ENCODE measurements at regions not wholly inside any gene's neighbourhood (a gene's known extent, or its start where the extent isn't known, plus 50 kb on each side); places are given as distances from the start of the nearest gene placed in this dataset.

GRCh38 chr10:107657851-107658250 lies 493.3 kb upstream of the SORCS1 start:
- no peaks in the 10 kb centered on the region for H3K9me3 ChIP-seq (ENCODE audit: control insufficient read depth in 2 of 2, insufficient read depth in 1 of 2, low read length in 1 of 2)
- H3K4me1 ChIP-seq (ENCODE audit: control insufficient read depth in 2 of 2, insufficient read depth in 2 of 2, low read length in 2 of 2), result no peaks in the 10 kb centered on the region
- no peaks in the 10 kb centered on the region for H3K27me3 ChIP-seq (ENCODE audit: control insufficient read depth in 2 of 2, insufficient read depth in 1 of 2, low read length in 1 of 2)
- H3K4me3 ChIP-seq (ENCODE audit: low read length in 2 of 2), result no peak overlapping the region
- no peaks in the 10 kb centered on the region for H3K36me3 ChIP-seq (ENCODE audit: control insufficient read depth in 2 of 2, insufficient read depth in 2 of 2, low read length in 1 of 2)
- H3K27ac ChIP-seq (ENCODE audit: low read depth in 1 of 2, low read length in 1 of 2), result no peak overlapping the region
- DNase-seq (ENCODE audit: low read depth in 6 of 9, low spot score in 9 of 9), result no peak
- 78% methylated on average over 3 of the region's 3 CpGs for WGBS

- no peak for DNase-seq (ENCODE audit: low read depth in 6 of 9, low spot score in 9 of 9)
- H3K9me3 ChIP-seq (ENCODE audit: control insufficient read depth in 2 of 2, insufficient read depth in 1 of 2, low read length in 1 of 2), result no peaks in the 10 kb centered on the region
- no peak overlapping the region for H3K4me3 ChIP-seq (ENCODE audit: low read length in 2 of 2)
- H3K36me3 ChIP-seq (ENCODE audit: control insufficient read depth in 2 of 2, insufficient read depth in 2 of 2, low read length in 1 of 2), result no peaks in the 10 kb centered on the region
- no peaks in the 10 kb centered on the region for H3K4me1 ChIP-seq (ENCODE audit: control insufficient read depth in 2 of 2, insufficient read depth in 2 of 2, low read length in 2 of 2)
- H3K27ac ChIP-seq (ENCODE audit: low read depth in 1 of 2, low read length in 1 of 2), result no peak overlapping the region
- no peaks in the 10 kb centered on the region for H3K27me3 ChIP-seq (ENCODE audit: control insufficient read depth in 2 of 2, insufficient read depth in 1 of 2, low read length in 1 of 2)
Measured at GRCh38 chr10:107656932-107657331, 492.4 kb upstream of the SORCS1 start.

GRCh38 chr10:107653832-107654287 lies 489.4 kb upstream of the SORCS1 start:
- Histone ChIP-seq H3K4me1 (ENCODE audit: control insufficient read depth in 2 of 2, insufficient read depth in 2 of 2, low read length in 2 of 2) (no peaks in the 10 kb centered on the region), H3K36me3 (ENCODE audit: control insufficient read depth in 2 of 2, insufficient read depth in 2 of 2, low read length in 1 of 2) (no peaks in the 10 kb centered on the region), H3K4me3 (ENCODE audit: low read length in 2 of 2) (no peak overlapping the region), H3K9me3 (ENCODE audit: control insufficient read depth in 2 of 2, insufficient read depth in 1 of 2, low read length in 1 of 2) (no peaks in the 10 kb centered on the region), H3K27ac (ENCODE audit: low read depth in 1 of 2, low read length in 1 of 2) (no peak overlapping the region), H3K27me3 (ENCODE audit: control insufficient read depth in 2 of 2, insufficient read depth in 1 of 2, low read length in 1 of 2) (no peaks in the 10 kb centered on the region)
- 19% methylated on average over 5 of the region's 5 CpGs for WGBS
- peak in 1 of 9 donors; percentile 19 for DNase-seq (ENCODE audit: low read depth in 6 of 9, low spot score in 9 of 9)

- H3K27me3 ChIP-seq (ENCODE audit: control insufficient read depth in 2 of 2, insufficient read depth in 1 of 2, low read length in 1 of 2), result no peaks in the 10 kb centered on the region
- no peak for DNase-seq (ENCODE audit: low read depth in 6 of 9, low spot score in 9 of 9)
- no peaks in the 10 kb centered on the region for H3K36me3 ChIP-seq (ENCODE audit: control insufficient read depth in 2 of 2, insufficient read depth in 2 of 2, low read length in 1 of 2)
Measured at GRCh38 chr10:107650939-107651338, 486.4 kb upstream of the SORCS1 start.

DNA sequence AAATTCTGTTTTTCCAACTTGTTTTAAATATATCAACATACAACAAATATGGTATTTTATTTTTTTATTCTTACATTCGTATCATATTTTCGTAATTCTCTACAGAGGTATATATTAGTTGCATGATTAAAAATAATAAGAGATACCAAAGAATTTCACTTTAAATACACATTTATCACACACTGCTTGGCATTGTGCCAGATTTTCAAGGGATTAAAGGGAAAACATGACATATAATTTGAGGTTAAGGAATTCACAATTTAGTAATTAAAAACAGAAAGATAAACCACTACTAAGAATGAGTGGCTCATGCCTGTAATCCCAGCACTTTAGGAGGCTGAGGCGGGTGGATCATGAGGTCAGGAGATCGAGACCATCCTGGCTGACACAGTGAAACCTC lies 484.7 kb upstream of the SORCS1 start:
- no peaks in the 10 kb centered on the region for H3K9me3 ChIP-seq (ENCODE audit: control insufficient read depth in 2 of 2, insufficient read depth in 1 of 2, low read length in 1 of 2)
- H3K4me3 ChIP-seq (ENCODE audit: low read length in 2 of 2), result no peak overlapping the region
- no peaks in the 10 kb centered on the region for H3K36me3 ChIP-seq (ENCODE audit: control insufficient read depth in 2 of 2, insufficient read depth in 2 of 2, low read length in 1 of 2)
- 95% methylated on average over 4 of the region's 4 CpGs for WGBS
- DNase-seq (ENCODE audit: low read depth in 6 of 9, low spot score in 9 of 9), result no peak
- no peaks in the 10 kb centered on the region for H3K4me1 ChIP-seq (ENCODE audit: control insufficient read depth in 2 of 2, insufficient read depth in 2 of 2, low read length in 2 of 2)
- H3K27ac ChIP-seq (ENCODE audit: low read depth in 1 of 2, low read length in 1 of 2), result no peak overlapping the region
- H3K27me3 ChIP-seq (ENCODE audit: control insufficient read depth in 2 of 2, insufficient read depth in 1 of 2, low read length in 1 of 2), result no peaks in the 10 kb centered on the region

More at GRCh38 chr10:107650939-107651338, 486.4 kb upstream of the SORCS1 start:
- no peak overlapping the region for H3K4me3 ChIP-seq (ENCODE audit: low read length in 2 of 2)
- no peak overlapping the region for H3K27ac ChIP-seq (ENCODE audit: low read depth in 1 of 2, low read length in 1 of 2)
- no peaks in the 10 kb centered on the region for H3K9me3 ChIP-seq (ENCODE audit: control insufficient read depth in 2 of 2, insufficient read depth in 1 of 2, low read length in 1 of 2)
- H3K4me1 ChIP-seq (ENCODE audit: control insufficient read depth in 2 of 2, insufficient read depth in 2 of 2, low read length in 2 of 2), result no peaks in the 10 kb centered on the region

DNA sequence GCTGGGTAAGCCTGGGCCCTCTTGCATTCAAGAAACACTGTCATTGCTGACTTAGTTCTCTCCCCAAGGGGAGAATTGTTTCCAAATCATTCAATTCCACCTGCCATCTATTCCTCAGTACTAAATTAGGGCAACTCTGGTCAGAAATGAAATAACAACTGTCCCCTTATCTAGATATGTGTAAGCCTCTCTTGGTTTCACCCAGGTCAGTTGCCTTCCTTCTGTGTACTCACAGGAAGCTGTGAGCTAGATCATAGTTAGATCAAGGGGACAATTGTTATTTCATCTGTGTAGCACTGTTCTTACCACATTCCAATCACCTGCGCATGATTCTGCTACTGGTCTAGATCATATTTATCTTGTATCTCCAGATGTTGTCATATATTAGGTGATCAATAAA lies 483.0 kb upstream of the SORCS1 start:
- Histone ChIP-seq H3K36me3 (ENCODE audit: control insufficient read depth in 2 of 2, insufficient read depth in 2 of 2, low read length in 1 of 2) (no peaks in the 10 kb centered on the region), H3K4me3 (ENCODE audit: low read length in 2 of 2) (no peak overlapping the region), H3K4me1 (ENCODE audit: control insufficient read depth in 2 of 2, insufficient read depth in 2 of 2, low read length in 2 of 2) (no peaks in the 10 kb centered on the region), H3K27ac (ENCODE audit: low read depth in 1 of 2, low read length in 1 of 2) (no peak overlapping the region), H3K27me3 (ENCODE audit: control insufficient read depth in 2 of 2, insufficient read depth in 1 of 2, low read length in 1 of 2) (no peaks in the 10 kb centered on the region), H3K9me3 (ENCODE audit: control insufficient read depth in 2 of 2, insufficient read depth in 1 of 2, low read length in 1 of 2) (no peaks in the 10 kb centered on the region)
- WGBS, result 92% methylated on average over 1 of the region's 1 CpG
- DNase-seq (ENCODE audit: low read depth in 6 of 9, low spot score in 9 of 9), result no peak

GRCh38 chr10:107631876-107632275 lies 467.4 kb upstream of the SORCS1 start:
- Histone ChIP-seq H3K27ac (ENCODE audit: low read depth in 1 of 2, low read length in 1 of 2) (no peak overlapping the region), H3K27me3 (ENCODE audit: control insufficient read depth in 2 of 2, insufficient read depth in 1 of 2, low read length in 1 of 2) (no peaks in the 10 kb centered on the region), H3K4me1 (ENCODE audit: control insufficient read depth in 2 of 2, insufficient read depth in 2 of 2, low read length in 2 of 2) (no peaks in the 10 kb centered on the region), H3K4me3 (ENCODE audit: low read length in 2 of 2) (no peak overlapping the region), H3K36me3 (ENCODE audit: control insufficient read depth in 2 of 2, insufficient read depth in 2 of 2, low read length in 1 of 2) (no peaks in the 10 kb centered on the region), H3K9me3 (ENCODE audit: control insufficient read depth in 2 of 2, insufficient read depth in 1 of 2, low read length in 1 of 2) (no peaks in the 10 kb centered on the region)
- 72% methylated on average over 4 of the region's 4 CpGs for WGBS
- DNase-seq (ENCODE audit: low read depth in 6 of 9, low spot score in 9 of 9), result no peak

- whole genome bisulfite sequencing, result 93% methylated on average over 3 of the region's 3 CpGs
- DNase-seq (ENCODE audit: low read depth in 6 of 9, low spot score in 9 of 9), result no peak
- H3K27me3 ChIP-seq (ENCODE audit: control insufficient read depth in 2 of 2, insufficient read depth in 1 of 2, low read length in 1 of 2), result no peaks in the 10 kb centered on the region
Measured at GRCh38 chr10:107626862-107627261, 462.4 kb upstream of the SORCS1 start.

DNA sequence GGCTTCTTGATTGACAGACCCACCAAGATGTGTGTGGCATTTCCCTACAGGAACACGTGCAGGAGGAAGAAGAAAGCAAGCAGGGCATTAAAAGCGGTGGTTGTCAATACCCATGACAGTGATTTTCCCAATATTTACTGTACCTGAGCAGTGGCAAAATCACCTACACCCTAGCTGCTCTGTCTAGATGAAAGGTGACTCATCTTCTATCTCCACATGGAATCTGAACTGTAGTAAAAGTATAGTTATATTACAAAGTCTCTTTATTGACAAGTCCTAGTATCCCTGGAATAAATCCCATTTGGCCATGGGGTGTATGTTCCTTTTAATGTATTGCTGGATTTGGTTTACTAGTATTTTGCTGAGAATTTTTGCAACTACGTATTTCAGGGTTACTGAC lies 458.8 kb upstream of the SORCS1 start:
- no peaks in the 10 kb centered on the region for H3K4me1 ChIP-seq (ENCODE audit: control insufficient read depth in 2 of 2, insufficient read depth in 2 of 2, low read length in 2 of 2)
- H3K27ac ChIP-seq (ENCODE audit: low read depth in 1 of 2, low read length in 1 of 2), result no peak overlapping the region
- H3K4me3 ChIP-seq (ENCODE audit: low read length in 2 of 2), result no peak overlapping the region
- no peaks in the 10 kb centered on the region for H3K27me3 ChIP-seq (ENCODE audit: control insufficient read depth in 2 of 2, insufficient read depth in 1 of 2, low read length in 1 of 2)
- DNase-seq (ENCODE audit: low read depth in 6 of 9, low spot score in 9 of 9), result no peak
- 91% methylated on average over 3 of the region's 3 CpGs for WGBS
- no peaks in the 10 kb centered on the region for H3K9me3 ChIP-seq (ENCODE audit: control insufficient read depth in 2 of 2, insufficient read depth in 1 of 2, low read length in 1 of 2)
- no peaks in the 10 kb centered on the region for H3K36me3 ChIP-seq (ENCODE audit: control insufficient read depth in 2 of 2, insufficient read depth in 2 of 2, low read length in 1 of 2)

More at GRCh38 chr10:107626862-107627261, 462.4 kb upstream of the SORCS1 start:
- no peaks in the 10 kb centered on the region for H3K9me3 ChIP-seq (ENCODE audit: control insufficient read depth in 2 of 2, insufficient read depth in 1 of 2, low read length in 1 of 2)
- no peaks in the 10 kb centered on the region for H3K36me3 ChIP-seq (ENCODE audit: control insufficient read depth in 2 of 2, insufficient read depth in 2 of 2, low read length in 1 of 2)
- H3K4me1 ChIP-seq (ENCODE audit: control insufficient read depth in 2 of 2, insufficient read depth in 2 of 2, low read length in 2 of 2), result no peaks in the 10 kb centered on the region
- no peak overlapping the region for H3K27ac ChIP-seq (ENCODE audit: low read depth in 1 of 2, low read length in 1 of 2)
- H3K4me3 ChIP-seq (ENCODE audit: low read length in 2 of 2), result no peak overlapping the region

- WGBS, result 95% methylated on average over 1 of the region's 1 CpG
- H3K4me1 ChIP-seq (ENCODE audit: control insufficient read depth in 2 of 2, insufficient read depth in 2 of 2, low read length in 2 of 2), result no peaks in the 10 kb centered on the region
- no peaks in the 10 kb centered on the region for H3K27me3 ChIP-seq (ENCODE audit: control insufficient read depth in 2 of 2, insufficient read depth in 1 of 2, low read length in 1 of 2)
- no peaks in the 10 kb centered on the region for H3K36me3 ChIP-seq (ENCODE audit: control insufficient read depth in 2 of 2, insufficient read depth in 2 of 2, low read length in 1 of 2)
- H3K27ac ChIP-seq (ENCODE audit: low read depth in 1 of 2, low read length in 1 of 2), result no peak overlapping the region
- no peaks in the 10 kb centered on the region for H3K9me3 ChIP-seq (ENCODE audit: control insufficient read depth in 2 of 2, insufficient read depth in 1 of 2, low read length in 1 of 2)
- DNase-seq (ENCODE audit: low read depth in 6 of 9, low spot score in 9 of 9), result no peak
- H3K4me3 ChIP-seq (ENCODE audit: low read length in 2 of 2), result no peak overlapping the region
Measured at GRCh38 chr10:107619139-107619538, 454.6 kb upstream of the SORCS1 start.
